Astrocyte of the cerebellum (primary cell): ENCODE measurements at regions not wholly inside any gene's neighbourhood (a gene's known extent, or its start where the extent isn't known, plus 50 kb on each side); places are given as distances from the start of the nearest gene placed in this dataset.

ENCODE experiments used
- DNase-seq: peaks from one replicate; pipeline ENCODE4 v3.0.0-alpha.2; 2011; ENCODE audit warnings: low read depth
- H3K4me3 ChIP-seq: 2 replicates; pipeline ENCODE4 v1.5.1; 2011; ENCODE audit warnings: mild to moderate bottlenecking, low read depth, low read length, moderate library complexity
- in situ Hi-C: cut with HindIII; loops from 2 replicates; pipeline ENCODE4 v1.10.0; 2017; ENCODE audit warnings: low sequenced_read_pairs
- TF ChIP-seq, protein P1 (sequence below): IDR thresholded peaks from 2 replicates; pipeline ENCODE4 v1.5.1; 2012; ENCODE audit warnings: low read length, low read depth, moderate library complexity, mild to moderate bottlenecking; ENCODE audit errors: missing control alignments

DNA sequence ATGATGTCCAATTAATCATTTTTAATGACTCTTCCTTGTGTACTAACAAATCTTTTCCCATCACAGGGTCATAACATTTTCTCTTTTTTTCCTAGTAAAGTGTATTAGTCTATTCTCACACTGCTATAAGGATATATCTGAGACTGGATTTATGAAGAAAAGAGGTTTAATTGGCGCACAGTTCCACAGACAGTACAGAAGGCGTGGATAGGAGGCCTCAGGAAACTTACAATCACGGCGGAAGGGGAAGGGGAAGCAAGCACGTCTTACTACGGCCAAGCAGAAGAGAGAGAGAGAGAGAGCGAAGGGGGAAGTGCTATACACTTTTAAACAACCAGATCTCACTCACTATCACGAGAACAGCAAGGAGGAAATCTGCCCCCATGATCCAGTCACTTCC is 359.4 kb upstream of the NFE2L3 start:
- in situ Hi-C loops, result no loop called here
- no peak overlapping the region for H3K4me3 ChIP-seq
- no peak for DNase-seq
- TF ChIP-seq, protein P1, sequence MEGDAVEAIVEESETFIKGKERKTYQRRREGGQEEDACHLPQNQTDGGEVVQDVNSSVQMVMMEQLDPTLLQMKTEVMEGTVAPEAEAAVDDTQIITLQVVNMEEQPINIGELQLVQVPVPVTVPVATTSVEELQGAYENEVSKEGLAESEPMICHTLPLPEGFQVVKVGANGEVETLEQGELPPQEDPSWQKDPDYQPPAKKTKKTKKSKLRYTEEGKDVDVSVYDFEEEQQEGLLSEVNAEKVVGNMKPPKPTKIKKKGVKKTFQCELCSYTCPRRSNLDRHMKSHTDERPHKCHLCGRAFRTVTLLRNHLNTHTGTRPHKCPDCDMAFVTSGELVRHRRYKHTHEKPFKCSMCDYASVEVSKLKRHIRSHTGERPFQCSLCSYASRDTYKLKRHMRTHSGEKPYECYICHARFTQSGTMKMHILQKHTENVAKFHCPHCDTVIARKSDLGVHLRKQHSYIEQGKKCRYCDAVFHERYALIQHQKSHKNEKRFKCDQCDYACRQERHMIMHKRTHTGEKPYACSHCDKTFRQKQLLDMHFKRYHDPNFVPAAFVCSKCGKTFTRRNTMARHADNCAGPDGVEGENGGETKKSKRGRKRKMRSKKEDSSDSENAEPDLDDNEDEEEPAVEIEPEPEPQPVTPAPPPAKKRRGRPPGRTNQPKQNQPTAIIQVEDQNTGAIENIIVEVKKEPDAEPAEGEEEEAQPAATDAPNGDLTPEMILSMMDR, result no peak

DNA sequence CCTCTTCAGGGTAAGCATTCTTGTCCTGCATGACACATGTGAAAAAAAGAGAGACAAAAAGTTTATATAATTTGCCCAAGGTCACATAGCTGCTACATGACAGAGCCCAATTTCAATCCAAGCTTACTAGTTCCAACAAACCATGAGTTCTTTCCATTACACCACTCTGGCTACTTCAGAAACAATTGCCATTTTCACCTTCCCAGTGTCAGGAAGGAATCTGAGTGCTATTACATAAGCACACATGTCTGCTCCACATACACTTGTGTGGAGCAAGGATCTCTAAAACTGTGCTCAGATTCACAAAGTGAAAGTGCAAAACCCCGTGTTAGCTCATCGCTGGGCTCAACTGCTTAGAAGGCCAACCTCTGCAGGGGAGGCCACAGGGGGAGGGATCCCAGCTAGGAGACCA is 356.2 kb upstream of the NFE2L3 start:
- in situ Hi-C loops, result no loop called here
- TF ChIP-seq, protein P1, result no peak
- no peak overlapping the region for H3K4me3 ChIP-seq

DNA sequence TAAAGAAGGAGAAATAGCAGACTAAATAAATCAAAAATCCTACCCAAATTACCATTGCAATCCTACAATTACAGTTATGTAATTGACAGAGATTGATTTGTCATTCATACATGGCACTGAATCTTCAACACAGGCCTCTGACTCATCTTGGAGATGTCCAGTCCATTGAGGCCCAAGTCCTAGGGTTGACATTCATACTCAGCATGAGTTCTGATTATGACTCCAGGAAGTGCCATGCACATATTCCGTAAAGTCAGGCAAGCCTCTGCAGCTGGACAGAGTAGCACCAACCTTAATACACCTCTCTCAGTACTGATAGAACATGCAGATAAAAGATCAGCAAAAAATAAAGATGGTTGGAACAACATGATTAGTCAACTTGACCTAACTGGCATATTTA is 353.7 kb upstream of the NFE2L3 start:
- DNase-seq, result no peak

More for the DNA sequence above, 356.2 kb upstream of the NFE2L3 start:
- no peak for DNase-seq

DNA sequence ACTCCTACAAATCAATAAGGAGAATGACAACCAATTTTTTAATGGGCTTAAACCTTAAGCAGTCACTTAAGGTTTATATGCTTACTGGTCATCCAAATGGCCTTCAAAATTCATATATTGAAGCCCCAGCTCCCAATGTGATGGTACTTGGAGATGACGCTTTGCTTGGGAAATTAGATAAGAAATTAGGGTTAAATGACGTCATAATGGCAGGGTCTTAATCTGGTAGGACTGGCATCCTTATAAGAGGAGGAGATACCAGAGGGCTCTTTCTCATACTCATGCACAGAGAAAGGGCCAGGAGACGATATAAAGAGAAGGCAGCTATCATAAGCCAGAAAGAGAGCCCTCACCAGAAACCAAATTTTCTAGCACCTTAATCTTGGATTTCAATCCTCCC is 350.8 kb upstream of the NFE2L3 start:
- no peak overlapping the region for H3K4me3 ChIP-seq
- TF ChIP-seq, protein P1, result no peak
- no peak for DNase-seq
- in situ Hi-C loops, result no loop called here

More for the DNA sequence above, 353.7 kb upstream of the NFE2L3 start:
- H3K4me3 ChIP-seq, result no peak overlapping the region
- TF ChIP-seq, protein P1, result no peak
- in situ Hi-C loops, result no loop called here

DNA sequence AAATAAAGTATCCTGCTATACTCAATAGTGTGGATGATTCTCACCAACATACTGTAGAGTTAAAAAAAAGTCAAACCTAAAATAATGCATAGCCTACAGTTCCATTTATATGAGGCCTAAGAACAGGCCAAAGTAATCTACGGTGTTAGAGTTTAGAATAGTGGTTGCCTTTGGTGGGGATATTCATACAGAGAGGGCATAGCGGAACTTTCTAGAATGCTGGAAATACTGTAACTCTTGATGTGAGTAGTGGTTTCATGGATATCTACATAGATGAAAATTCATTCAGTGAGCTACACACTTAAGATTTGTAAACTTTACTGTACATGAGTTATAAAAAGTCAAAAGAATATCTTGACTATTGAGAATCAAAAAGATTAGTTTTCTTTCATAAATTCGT is 349.9 kb upstream of the NFE2L3 start:
- in situ Hi-C loops, result no loop called here
- TF ChIP-seq, protein P1, result no peak
- H3K4me3 ChIP-seq, result no peak overlapping the region
- no peak for DNase-seq

DNA sequence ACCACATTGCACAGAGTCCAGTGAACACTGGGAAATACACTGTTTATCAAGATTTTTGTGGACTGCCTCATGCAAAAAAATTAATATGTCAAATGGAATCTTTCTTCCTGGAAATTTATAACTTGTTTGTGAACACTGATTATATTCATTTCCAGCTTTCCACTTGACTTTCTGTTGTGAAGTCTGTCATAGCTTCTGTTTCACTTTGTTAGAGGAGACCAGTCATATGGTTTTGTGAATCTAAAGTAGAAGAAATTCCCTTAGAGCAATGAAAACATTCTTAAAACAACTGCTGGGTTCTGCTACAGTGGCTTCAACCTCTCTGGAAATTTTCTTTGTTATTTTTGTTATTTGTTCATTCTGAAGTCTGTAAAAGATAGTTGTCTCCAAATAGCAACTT is 349.5 kb upstream of the NFE2L3 start:
- DNase-seq, result no peak
- no peak overlapping the region for H3K4me3 ChIP-seq
- in situ Hi-C loops, result no loop called here
- TF ChIP-seq, protein P1, result no peak
